Limb (tissue), 2 donors: ENCODE measurements at regions not wholly inside any gene's neighbourhood (a gene's known extent, or its start where the extent isn't known, plus 50 kb on each side); places are given as distances from the start of the nearest gene placed in this dataset.
"Not testable (repeated sequence)": the region's sequence is repeated elsewhere in the genome, so short reads cannot be mapped to it uniquely, and the experiment has no call there.

Experiments used
- DNase-seq, 2 donors: peaks; one replicate each; pipeline ENCODE4 v3.0.0-alpha.2; 2016; ENCODE audit errors: extremely low spot score in 2 of 2

GRCh38 chr11:57871231-57871630 lies 109.6 kb downstream of the CTNND1 start:
- DNase-seq: no peak

- no peak for DNase-seq
These were observed 111.8 kb downstream of the CTNND1 start for GRCh38 chr11:57873196-57873911.

- DNase-seq: no peak
These were observed 113.4 kb downstream of the CTNND1 start for GRCh38 chr11:57874981-57875380.

- DNase-seq: no peak
These were observed 120.0 kb downstream of the CTNND1 start for GRCh38 chr11:57881647-57882046.

GRCh38 chr11:57883630-57884029 lies 122.0 kb downstream of the CTNND1 start:
- DNase-seq: no peak

- DNase-seq: peak; percentile 8 to 39
These were observed 123.9 kb downstream of the CTNND1 start for GRCh38 chr11:57885298-57886050.

GRCh38 chr11:57888386-57888785 lies 126.8 kb downstream of the CTNND1 start:
- DNase-seq: no peak

- no peak for DNase-seq
These were observed 128.9 kb downstream of the CTNND1 start for GRCh38 chr11:57890521-57890920.

- not testable (repeated sequence) for DNase-seq
These were observed 130.5 kb upstream of the OR9Q1 start for GRCh38 chr11:57893200-57893599.

- no peak for DNase-seq
These were observed 127.1 kb upstream of the OR9Q1 start for GRCh38 chr11:57896361-57897145.

GRCh38 chr11:57899378-57899777 lies 124.3 kb upstream of the OR9Q1 start:
- DNase-seq: no peak

- no peak for DNase-seq
These were observed 123.4 kb upstream of the OR9Q1 start for GRCh38 chr11:57900320-57900719.

GRCh38 chr11:57901278-57901677 lies 122.4 kb upstream of the OR9Q1 start:
- no peak for DNase-seq

GRCh38 chr11:57901756-57902155 lies 121.9 kb upstream of the OR9Q1 start:
- no peak for DNase-seq

- DNase-seq: no peak
These were observed 120.7 kb upstream of the OR9Q1 start for GRCh38 chr11:57903011-57903410.

- no peak for DNase-seq
These were observed 120.1 kb upstream of the OR9Q1 start for GRCh38 chr11:57903441-57904123.

- DNase-seq: no peak
These were observed 119.3 kb upstream of the OR9Q1 start for GRCh38 chr11:57904376-57904775.

GRCh38 chr11:57905439-57905838 lies 118.2 kb upstream of the OR9Q1 start:
- no peak for DNase-seq

GRCh38 chr11:57908399-57908798 lies 115.3 kb upstream of the OR9Q1 start:
- not testable (repeated sequence) for DNase-seq

GRCh38 chr11:57911522-57911921 lies 112.2 kb upstream of the OR9Q1 start:
- DNase-seq: not testable (repeated sequence)
